HT-29 (cell line): ENCODE measurements at regions not wholly inside any gene's neighbourhood (a gene's known extent, or its start where the extent isn't known, plus 50 kb on each side); places are given as distances from the start of the nearest gene placed in this dataset.

ENCODE experiments used
- DNase-seq: peaks from one replicate; pipeline ENCODE4 v3.0.0-alpha.2; 2015; ENCODE audit warnings: low spot score

- no peak for DNase-seq
Observed at GRCh38 chr7:89926194-89926593, 228.1 kb upstream of the STEAP1 start.

GRCh38 chr7:89926701-89927100 is 227.6 kb upstream of the STEAP1 start:
- DNase-seq, result no peak

GRCh38 chr7:89927762-89928161 is 226.5 kb upstream of the STEAP1 start:
- no peak for DNase-seq

GRCh38 chr7:89928451-89928850 is 225.8 kb upstream of the STEAP1 start:
- DNase-seq, result no peak

- no peak for DNase-seq
Observed at GRCh38 chr7:89934101-89934500, 220.2 kb upstream of the STEAP1 start.

- no peak for DNase-seq
Observed at GRCh38 chr7:89943525-89944050, 210.7 kb upstream of the STEAP1 start.

GRCh38 chr7:89958525-89959068 is 195.7 kb upstream of the STEAP1 start:
- DNase-seq, result no peak

GRCh38 chr7:89966067-89966664 is 188.1 kb upstream of the STEAP1 start:
- no peak for DNase-seq

- no peak for DNase-seq
Observed at GRCh38 chr7:89975577-89975976, 178.7 kb upstream of the STEAP1 start.

GRCh38 chr7:89987665-89988064 is 166.6 kb upstream of the STEAP1 start:
- DNase-seq, result no peak

- no peak for DNase-seq
Observed at GRCh38 chr7:89988074-89988473, 166.2 kb upstream of the STEAP1 start.

GRCh38 chr7:89989454-89989853 is 164.8 kb upstream of the STEAP1 start:
- no peak for DNase-seq

GRCh38 chr7:89994483-89994882 is 159.8 kb upstream of the STEAP1 start:
- DNase-seq, result no peak

- DNase-seq, result no peak
Observed at GRCh38 chr7:89998554-89998953, 155.7 kb upstream of the STEAP1 start.

GRCh38 chr7:90005836-90006235 is 148.4 kb upstream of the STEAP1 start:
- DNase-seq, result no peak

GRCh38 chr7:90007001-90007654 is 147.1 kb upstream of the STEAP1 start:
- DNase-seq, result no peak

- DNase-seq, result no peak
Observed at GRCh38 chr7:90007831-90008230, 146.4 kb upstream of the STEAP1 start.

GRCh38 chr7:90022213-90022612 is 132.1 kb upstream of the STEAP1 start:
- no peak for DNase-seq

GRCh38 chr7:90025771-90026170 is 128.5 kb upstream of the STEAP1 start:
- DNase-seq, result no peak

GRCh38 chr7:90033850-90034249 is 120.4 kb upstream of the STEAP1 start:
- no peak for DNase-seq

- DNase-seq, result no peak
Observed at GRCh38 chr7:90053094-90053493, 101.2 kb upstream of the STEAP1 start.

- no peak for DNase-seq
Observed at GRCh38 chr7:90061077-90061476, 93.2 kb upstream of the STEAP1 start.

GRCh38 chr7:90064370-90064769 is 89.9 kb upstream of the STEAP1 start:
- no peak for DNase-seq
